Dedifferentiated amniotic fluid mesenchymal stem cell (primary cell): ENCODE measurements at regions not wholly inside any gene's neighbourhood (a gene's known extent, or its start where the extent isn't known, plus 50 kb on each side); places are given as distances from the start of the nearest gene placed in this dataset.

Experiments used
- DNase-seq: peaks from one replicate; pipeline ENCODE4 v3.0.0-alpha.2; 2016; ENCODE audit errors: extremely low spot score

DNA sequence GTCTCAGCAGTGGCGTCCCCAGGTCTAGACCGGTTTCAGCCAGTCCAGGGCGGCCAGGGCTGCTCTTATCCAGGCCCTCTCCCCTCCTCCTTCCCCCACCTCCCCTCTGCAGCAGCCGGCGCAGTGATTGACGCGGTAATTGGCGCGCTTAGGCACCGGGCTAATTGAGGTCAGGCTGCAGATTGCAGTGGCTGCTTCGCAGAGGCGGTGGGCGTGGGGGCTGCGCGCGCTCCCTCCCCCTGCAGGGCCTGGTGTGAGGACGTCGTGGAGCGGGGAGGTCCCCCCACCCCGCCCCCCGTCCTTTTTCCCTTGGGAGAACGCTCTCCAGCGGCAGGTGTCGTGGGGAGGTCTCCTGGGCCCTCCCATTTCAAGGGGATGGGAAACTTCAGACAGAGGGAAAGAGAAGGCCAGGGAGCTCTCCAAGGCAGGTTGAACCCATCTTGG is 70.4 kb upstream of the BLCAP start:
- DNase-seq: no peak

GRCh38 chr20:37596890-37597536 is 69.3 kb upstream of the BLCAP start:
- no peak for DNase-seq

DNA sequence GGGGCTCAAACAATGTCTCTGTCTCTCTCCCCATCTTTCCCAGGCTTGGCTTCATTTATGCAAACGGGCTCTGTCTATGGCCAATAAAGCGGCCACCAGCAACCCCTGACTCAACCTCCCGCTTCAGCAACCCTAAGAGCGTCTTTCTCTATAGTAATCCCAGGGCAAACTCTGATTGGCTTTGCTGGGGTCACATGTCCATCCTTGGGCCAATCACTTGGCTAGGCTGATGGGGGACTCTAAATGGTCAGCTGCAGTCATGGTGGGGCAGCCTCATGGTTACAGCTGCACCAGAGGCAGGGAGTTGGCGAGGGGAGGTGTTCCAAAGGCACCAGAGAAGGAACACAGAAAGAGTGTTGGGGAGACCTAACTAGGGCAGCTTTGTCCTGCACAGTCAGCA is 68.5 kb upstream of the BLCAP start:
- no peak for DNase-seq

- no peak for DNase-seq
Measured at GRCh38 chr20:37593710-37594109, 66.0 kb upstream of the BLCAP start.

GRCh38 chr20:37590938-37591490 is 63.3 kb upstream of the BLCAP start:
- DNase-seq: no peak

GRCh38 chr20:37586078-37586477 is 58.4 kb upstream of the BLCAP start:
- no peak for DNase-seq

- DNase-seq: no peak
Measured at GRCh38 chr20:37584238-37584807, 56.6 kb upstream of the BLCAP start.

DNA sequence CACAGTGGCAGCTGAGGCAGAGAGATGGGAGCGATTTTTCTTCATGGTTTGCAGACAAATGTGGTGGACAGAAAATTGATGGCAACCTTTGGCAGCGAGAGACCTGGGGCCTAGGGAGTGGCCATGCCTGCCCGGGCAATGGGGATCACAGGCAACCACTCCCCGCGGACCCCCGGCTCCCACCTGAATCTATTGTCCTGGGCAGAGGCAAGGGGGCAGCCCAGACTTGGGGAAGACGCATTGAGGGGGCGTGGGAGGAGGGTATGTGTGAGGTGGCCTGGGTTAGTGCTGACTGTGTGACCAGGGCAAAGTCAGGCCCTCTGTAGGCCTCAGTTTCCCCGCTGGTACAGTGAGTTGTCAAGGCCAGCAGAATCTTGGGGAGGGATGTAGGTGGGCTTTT is 53.6 kb upstream of the BLCAP start:
- no peak for DNase-seq

GRCh38 chr20:37580069-37580468 is 52.4 kb upstream of the BLCAP start:
- DNase-seq: no peak

DNA sequence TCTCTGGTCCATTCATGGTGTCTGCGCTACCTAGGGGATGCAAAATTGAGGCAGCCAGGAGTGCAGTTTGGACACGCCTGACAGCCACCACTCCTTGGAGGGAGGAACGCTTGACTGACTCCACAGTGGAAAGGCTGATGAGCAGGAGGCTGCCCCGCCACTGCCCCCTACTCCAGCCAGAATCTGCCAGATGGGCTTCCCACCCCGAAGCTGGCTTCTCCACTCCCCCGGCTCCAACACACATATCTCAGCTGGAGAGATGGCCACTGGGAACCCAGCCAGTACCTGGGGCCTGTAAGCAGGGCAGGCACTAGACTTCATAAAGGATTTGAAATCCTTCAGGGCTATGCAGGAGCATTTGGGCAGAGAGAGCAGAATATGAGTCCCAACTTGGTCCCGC is 51.4 kb upstream of the BLCAP start:
- no peak for DNase-seq

- DNase-seq: no peak
Measured at GRCh38 chr20:37577981-37578380, 50.3 kb upstream of the BLCAP start.
